B cell (primary cell): ENCODE measurements at regions not wholly inside any gene's neighbourhood (a gene's known extent, or its start where the extent isn't known, plus 50 kb on each side); places are given as distances from the start of the nearest gene placed in this dataset.

Experiments used
- ATAC-seq: fragments of 200-7000 bp; cut with Tn5 transposase; one replicate; pipeline ENCODE4 v1.10.0; 2021; ENCODE audit warnings: low read depth, mild to moderate bottlenecking, moderate number of reproducible peaks, moderate library complexity
- CTCF ChIA-PET: fragments of 350-600 bp; sonication (Branson Sonifier 250); formaldehyde crosslinking; loops from one replicate; lab custom pipeline; 2021; ENCODE audit warnings: antibody characterized with exemption, inconsistent platforms; lab: Charles Lee
- POLR2A ChIA-PET: fragments of 350-600 bp; sonication (Branson Sonifier 250); formaldehyde crosslinking; loops from one replicate; lab custom pipeline; 2021; ENCODE audit warnings: antibody characterized with exemption; lab: Charles Lee
- DNase-seq: peaks from one replicate; pipeline ENCODE4 v3.0.0; 2013
- H2AFZ ChIP-seq: 2 replicates; pipeline ENCODE4 v1.6.1; 2012; ENCODE audit warnings: mild to moderate bottlenecking, low read depth, low read length; ENCODE audit not compliant: insufficient read depth, poor library complexity, severe bottlenecking
- H3K27ac ChIP-seq, 2 donors: 1 replicate in 1 of 2; 2 replicates in 1 of 2; pipeline ENCODE4 v1.5.1; 2012 to 2013; ENCODE audit warnings: low read length in 2 of 2, mild to moderate bottlenecking in 2 of 2, moderate library complexity in 1 of 2
- H3K27me3 ChIP-seq, 4 experiments: fragments of 200-600 bp in 1 of 4; sonication (generic) in 1 of 4; replicated peaks in 1 of 4; 1 replicate in 2 of 4; 2 replicates in 2 of 4; pipeline versions ENCODE4 v1.6.1 to v1.7.0; 2013 to 2016; ENCODE audit warnings: low read length in 3 of 4, mild to moderate bottlenecking in 2 of 4, mixed read lengths in 1 of 4, moderate library complexity in 1 of 4; ENCODE audit not compliant: insufficient read depth in 4 of 4, control insufficient read depth in 3 of 4; ENCODE audit errors: control extremely low read depth in 1 of 4
- H3K36me3 ChIP-seq, 2 experiments: replicated peaks in 1 of 2; 1 replicate in 1 of 2; 2 replicates in 1 of 2; pipeline versions ENCODE4 v1.6.1 to v1.7.1; 2013; ENCODE audit warnings: low read length in 1 of 2; ENCODE audit not compliant: insufficient read depth in 2 of 2, control insufficient read depth in 1 of 2; ENCODE audit errors: control extremely low read depth in 1 of 2, extremely low read depth in 1 of 2
- H3K4me1 ChIP-seq, 2 donors: fragments of 200-600 bp in 1 of 2; sonication (generic) in 1 of 2; 1 replicate in 1 of 2; 2 replicates in 1 of 2; pipeline versions ENCODE4 v1.5.1 to v1.6.1; 2013 to 2017; ENCODE audit warnings: low read length in 2 of 2; ENCODE audit not compliant: control insufficient read depth in 2 of 2, insufficient read depth in 2 of 2
- H3K4me2 ChIP-seq: replicated peaks from 2 replicates; pipeline ENCODE3; 2012; ENCODE audit warnings: mild to moderate bottlenecking, low read depth, low read length; ENCODE audit not compliant: poor library complexity, severe bottlenecking
- H3K4me3 ChIP-seq, 5 experiments: fragments of 200-600 bp in 1 of 5; sonication (generic) in 1 of 5; 1 replicate in 3 of 5; 2 replicates in 2 of 5; pipeline versions ENCODE4 v1.5.1 to v1.7.0; 2011 to 2016; ENCODE audit warnings: low read length in 4 of 5, mild to moderate bottlenecking in 4 of 5, low read depth in 2 of 5, control low read depth in 1 of 5, moderate library complexity in 1 of 5; ENCODE audit not compliant: insufficient read depth in 1 of 5; ENCODE audit errors: control extremely low read depth in 1 of 5, extremely low read depth in 1 of 5
- H3K79me2 ChIP-seq: fragments of 200-600 bp; sonication (generic); one replicate; pipeline ENCODE4 v1.6.0; 2016; ENCODE audit warnings: low read length; ENCODE audit not compliant: control insufficient read depth, insufficient read depth
- H3K9ac ChIP-seq: fragments of 200-600 bp; sonication (generic); 2 replicates; pipeline ENCODE4 v1.6.1; 2017; ENCODE audit warnings: mild to moderate bottlenecking, low read length, moderate library complexity
- H3K9me3 ChIP-seq, 3 donors: one replicate each; pipeline versions ENCODE4 v1.6.1 to v1.7.1; 2013; ENCODE audit warnings: low read length in 2 of 3; ENCODE audit not compliant: control insufficient read depth in 2 of 3, insufficient read depth in 1 of 3; ENCODE audit errors: control extremely low read depth in 1 of 3
- H4K20me1 ChIP-seq: 2 replicates; pipeline ENCODE4 v1.6.0; 2012; ENCODE audit warnings: mild to moderate bottlenecking, low read length; ENCODE audit not compliant: insufficient read depth, control insufficient read depth, poor library complexity, severe bottlenecking
- H3K27ac Mint-ChIP-seq: one replicate; pipeline ENCODE4 v1.8.0; 2021; ENCODE audit warnings: mixed read lengths
- H3K27me3 Mint-ChIP-seq: one replicate; pipeline ENCODE4 v1.8.0; 2021; ENCODE audit warnings: mixed read lengths
- H3K4me1 Mint-ChIP-seq: one replicate; pipeline ENCODE4 v1.8.0; 2021; ENCODE audit warnings: mixed read lengths
- H3K4me3 Mint-ChIP-seq: one replicate; pipeline ENCODE4 v1.8.0; 2021; ENCODE audit warnings: mixed read lengths
- H3K9me3 Mint-ChIP-seq: one replicate; pipeline ENCODE4 v1.8.0; 2022; ENCODE audit warnings: mixed read lengths; ENCODE audit not compliant: insufficient read depth
- EZH2 ChIP-seq: IDR thresholded peaks from 2 replicates; pipeline ENCODE4 v1.6.1; 2012; ENCODE audit warnings: borderline replicate concordance, low read depth, mild to moderate bottlenecking, moderate library complexity, low read length; ENCODE audit not compliant: insufficient read depth, poor library complexity, severe bottlenecking
- WGBS: methylation state at CpG from one replicate; pipeline ENCODE4 v1.1.5; 2013; ENCODE audit warnings: missing lambda C conversion rate; ENCODE audit not compliant: insufficient coverage; 5-methylcytosine and 5-hydroxymethylcytosine counted together
- intact Hi-C: fragments of 100-400 bp; cut with micrococcal nuclease; formaldehyde crosslinking; loops from one replicate; pipeline ENCODE4 v1.10.0; 2022
- TF ChIP-seq, protein P1 (sequence below): fragments of 200-600 bp; IDR thresholded peaks from one replicate; pipeline ENCODE4 v1.8.0; 2022; ENCODE audit warnings: antibody characterized with exemption, mild to moderate bottlenecking

DNA sequence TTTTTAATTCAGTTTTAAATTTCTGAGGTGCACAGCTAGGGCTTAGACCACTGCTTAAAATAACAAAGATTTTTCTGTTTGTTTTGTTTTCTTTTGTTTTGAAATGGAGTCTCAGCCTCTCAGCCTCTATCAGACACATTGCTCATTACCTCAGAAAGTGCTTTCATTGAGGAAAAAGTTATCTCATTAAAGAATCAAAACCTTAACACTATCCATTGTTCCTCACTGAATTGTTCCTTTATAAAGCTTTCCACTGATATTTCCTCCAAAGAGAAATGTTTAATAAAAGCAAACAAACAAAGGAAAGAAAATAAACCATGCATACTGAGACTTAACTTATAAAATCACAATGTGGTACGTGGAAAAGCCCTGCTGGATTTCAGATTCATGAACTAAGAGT lies 63.8 kb downstream of the SIPA1L2 start:
- H3K27me3 Mint-ChIP-seq, result peaks cover 5% of the 10 kb centered on the region
- Histone ChIP-seq H3K4me2 (no peak overlapping the region), H3K36me3 (no peaks in the 10 kb centered on the region), H3K79me2 (no peaks in the 10 kb centered on the region), H2AFZ (no peak overlapping the region), H3K4me1 (peaks cover 0 to 5% of the 10 kb centered on the region in 2 donors), H3K9me3 (no peaks in the 10 kb centered on the region), H3K27ac (no peak overlapping the region), H3K9ac (no peak overlapping the region), H3K4me3 (no peak overlapping the region), H4K20me1 (no peaks in the 10 kb centered on the region), H3K27me3 (no peaks in the 10 kb centered on the region)
- DNase-seq (no peak), ATAC-seq (no peak)
- ChIA-PET POLR2A (no interaction called here), CTCF (no interaction called here)
- TF ChIP-seq EZH2, result no peak
- TF ChIP-seq, protein P1, sequence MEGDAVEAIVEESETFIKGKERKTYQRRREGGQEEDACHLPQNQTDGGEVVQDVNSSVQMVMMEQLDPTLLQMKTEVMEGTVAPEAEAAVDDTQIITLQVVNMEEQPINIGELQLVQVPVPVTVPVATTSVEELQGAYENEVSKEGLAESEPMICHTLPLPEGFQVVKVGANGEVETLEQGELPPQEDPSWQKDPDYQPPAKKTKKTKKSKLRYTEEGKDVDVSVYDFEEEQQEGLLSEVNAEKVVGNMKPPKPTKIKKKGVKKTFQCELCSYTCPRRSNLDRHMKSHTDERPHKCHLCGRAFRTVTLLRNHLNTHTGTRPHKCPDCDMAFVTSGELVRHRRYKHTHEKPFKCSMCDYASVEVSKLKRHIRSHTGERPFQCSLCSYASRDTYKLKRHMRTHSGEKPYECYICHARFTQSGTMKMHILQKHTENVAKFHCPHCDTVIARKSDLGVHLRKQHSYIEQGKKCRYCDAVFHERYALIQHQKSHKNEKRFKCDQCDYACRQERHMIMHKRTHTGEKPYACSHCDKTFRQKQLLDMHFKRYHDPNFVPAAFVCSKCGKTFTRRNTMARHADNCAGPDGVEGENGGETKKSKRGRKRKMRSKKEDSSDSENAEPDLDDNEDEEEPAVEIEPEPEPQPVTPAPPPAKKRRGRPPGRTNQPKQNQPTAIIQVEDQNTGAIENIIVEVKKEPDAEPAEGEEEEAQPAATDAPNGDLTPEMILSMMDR, result no peak
- no peaks in the 10 kb centered on the region for H3K4me1 Mint-ChIP-seq
- intact Hi-C loops, result no loop called here
- H3K4me3 Mint-ChIP-seq, result no peak overlapping the region
- no peak overlapping the region for H3K27ac Mint-ChIP-seq
- H3K9me3 Mint-ChIP-seq, result no peaks in the 10 kb centered on the region
- WGBS, result no CpG with 5 or more reads among the region's 1 CpG

DNA sequence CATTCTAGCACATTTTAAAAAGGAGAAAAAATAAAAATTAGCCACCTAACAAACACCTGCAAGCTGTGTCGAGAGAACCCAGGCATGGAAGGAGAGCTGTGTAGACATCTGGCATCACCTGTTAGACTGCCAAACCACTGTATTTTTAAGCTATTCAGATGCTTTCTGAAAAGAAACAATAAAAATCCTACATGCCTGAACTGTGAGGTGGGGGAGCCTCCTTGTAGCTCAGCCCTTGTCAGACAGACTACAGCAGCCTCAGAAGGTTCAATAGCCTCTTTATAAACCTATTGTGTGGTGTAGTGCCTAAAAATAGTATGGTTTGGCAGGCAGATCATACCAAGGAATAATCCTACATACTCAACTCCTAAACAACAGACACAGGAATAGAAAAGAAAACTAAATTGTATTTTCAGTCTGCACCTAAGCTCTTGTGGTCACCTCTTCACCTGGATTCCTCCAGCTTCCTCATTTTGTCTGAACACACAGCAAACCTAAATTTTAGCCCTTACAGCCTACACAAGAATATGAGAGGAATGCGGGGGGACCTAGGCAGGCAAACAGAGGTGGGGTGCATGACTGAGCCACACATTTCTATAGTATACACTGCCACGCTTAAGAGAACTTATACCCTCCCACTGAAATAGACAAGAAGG lies 67.0 kb downstream of the SIPA1L2 start:
- Histone ChIP-seq H3K36me3 (no peaks in the 10 kb centered on the region), H2AFZ (no peak overlapping the region), H3K4me3 (no peak overlapping the region), H3K4me1 (peaks cover 0 to 5% of the 10 kb centered on the region in 2 donors), H3K9ac (no peak overlapping the region), H3K4me2 (no peak overlapping the region), H3K79me2 (no peaks in the 10 kb centered on the region), H3K27ac (no peak overlapping the region), H3K9me3 (no peaks in the 10 kb centered on the region), H4K20me1 (no peaks in the 10 kb centered on the region), H3K27me3 (no peaks in the 10 kb centered on the region)
- peaks cover 5% of the 10 kb centered on the region for H3K27me3 Mint-ChIP-seq
- H3K4me1 Mint-ChIP-seq, result no peaks in the 10 kb centered on the region
- no peak overlapping the region for H3K27ac Mint-ChIP-seq
- ChIA-PET CTCF (no interaction called here), POLR2A (no interaction called here)
- no CpG with 5 or more reads among the region's 3 CpGs for WGBS
- ATAC-seq (no peak), DNase-seq (no peak)
- intact Hi-C loops, result no loop called here
- no peak overlapping the region for H3K4me3 Mint-ChIP-seq
- no peaks in the 10 kb centered on the region for H3K9me3 Mint-ChIP-seq
- TF ChIP-seq EZH2, result no peak
- TF ChIP-seq, protein P1, result no peak
